ENCODE measurements at regions not wholly inside any gene's neighbourhood (a gene's known extent, or its start where the extent isn't known, plus 50 kb on each side); places are given as distances from the start of the nearest gene placed in this dataset.

- no peak for TF ChIP-seq CTCF (IDR thresholded peaks at IDR 0.05 in 8 of 11, conservative IDR thresholded peaks at IDR 0.05 in 3 of 11)
- no peak for TF ChIP-seq POLR2A (IDR thresholded peaks at IDR 0.05)
These were observed 170.7 kb upstream of the SLC24A3 start for GRCh38 chr20:19041787-19042186.
